Tongue (tissue), 1 donor: ENCODE measurements at regions not wholly inside any gene's neighbourhood (a gene's known extent, or its start where the extent isn't known, plus 50 kb on each side); places are given as distances from the start of the nearest gene placed in this dataset.
"Not testable (repeated sequence)": the region's sequence is repeated elsewhere in the genome, so short reads cannot be mapped to it uniquely, and the experiment has no call there.

Source experiments
- DNase-seq: peaks from one replicate; pipeline ENCODE4 v3.0.0-alpha.2; 2015

DNA sequence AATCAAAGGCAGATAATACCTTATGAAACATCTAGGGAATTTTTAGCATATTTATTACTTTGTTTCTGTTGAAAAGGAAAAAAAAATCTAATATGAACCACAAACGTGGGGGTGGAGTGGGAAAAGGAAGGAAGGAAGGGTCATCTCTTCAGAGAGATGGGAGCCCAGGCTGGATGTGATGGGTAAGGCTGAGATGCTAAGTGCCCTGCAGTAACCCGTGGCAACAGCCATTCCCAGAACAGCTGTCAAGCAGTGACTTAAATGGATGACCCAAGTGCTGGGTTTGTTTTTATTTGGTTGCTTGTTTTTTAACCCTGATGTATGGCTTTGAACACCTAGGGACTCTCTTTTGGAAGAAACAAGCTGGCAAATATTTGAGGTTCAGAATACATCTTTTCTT is 50.7 kb upstream of the KLF7 start:
- no peak for DNase-seq

- no peak for DNase-seq
These were observed 51.7 kb upstream of the KLF7 start for GRCh38 chr2:207217442-207217841.

- DNase-seq: no peak
These were observed 53.4 kb upstream of the KLF7 start for GRCh38 chr2:207219081-207219630.

DNA sequence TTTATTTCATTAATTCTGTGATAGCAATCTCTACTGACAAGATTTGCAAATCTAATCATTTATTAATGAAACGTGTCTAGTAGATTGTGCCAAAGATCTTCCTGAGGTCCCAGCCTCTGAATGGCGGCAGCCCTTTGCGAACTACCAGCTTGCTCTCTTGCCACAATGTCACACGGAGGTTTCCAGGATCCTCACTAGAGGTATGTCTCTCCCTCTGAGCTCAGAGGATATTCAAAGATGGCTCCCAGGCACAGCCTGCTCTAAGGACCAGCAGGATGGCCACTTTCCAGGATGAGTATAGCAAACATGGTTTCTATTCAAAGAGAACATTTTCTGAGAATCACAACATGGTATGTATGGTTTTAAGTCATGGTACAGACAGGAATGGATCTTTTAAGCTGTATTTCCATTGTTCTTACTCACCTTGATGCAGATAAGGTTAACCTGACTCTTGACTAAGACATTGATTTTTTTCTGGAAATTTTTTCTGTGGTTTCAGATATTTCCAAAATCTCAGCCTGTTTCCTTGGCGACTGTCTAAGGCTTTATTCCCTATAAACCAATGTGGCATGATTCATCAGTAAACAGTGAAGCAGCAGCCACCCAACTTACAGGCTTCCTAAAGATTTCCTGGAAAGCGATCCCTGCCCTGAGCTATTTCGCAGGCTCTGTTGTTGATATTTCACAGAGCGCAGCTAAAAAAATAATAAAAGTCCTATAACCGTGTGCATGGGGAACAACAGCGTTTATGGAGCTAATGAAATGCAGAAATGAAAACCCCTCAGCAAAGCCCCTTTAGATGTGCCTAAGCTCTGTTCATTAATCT is 54.1 kb upstream of the KLF7 start:
- peak; percentile 49 for DNase-seq

DNA sequence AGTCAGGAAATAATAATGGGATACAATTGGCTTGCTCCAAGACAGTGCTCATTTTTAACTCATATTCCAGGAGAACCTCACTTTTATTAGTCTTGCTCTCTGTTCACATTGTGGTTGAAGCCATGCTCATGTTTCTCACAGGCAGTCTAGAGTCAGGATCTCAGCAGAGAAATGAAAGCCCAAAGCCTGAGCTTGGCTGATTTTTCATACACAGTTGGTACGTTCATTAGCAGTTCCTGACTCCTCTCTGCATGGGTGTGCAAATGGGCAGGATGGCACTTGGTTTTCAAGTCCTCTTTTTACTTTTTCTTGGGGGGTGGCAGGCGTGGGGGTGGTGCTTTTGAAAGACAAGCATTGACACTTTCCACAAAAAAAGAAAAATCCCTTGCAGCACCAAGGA is 56.0 kb upstream of the KLF7 start:
- no peak for DNase-seq

- DNase-seq: no peak
These were observed 57.3 kb upstream of the KLF7 start for GRCh38 chr2:207223051-207223450.

DNA sequence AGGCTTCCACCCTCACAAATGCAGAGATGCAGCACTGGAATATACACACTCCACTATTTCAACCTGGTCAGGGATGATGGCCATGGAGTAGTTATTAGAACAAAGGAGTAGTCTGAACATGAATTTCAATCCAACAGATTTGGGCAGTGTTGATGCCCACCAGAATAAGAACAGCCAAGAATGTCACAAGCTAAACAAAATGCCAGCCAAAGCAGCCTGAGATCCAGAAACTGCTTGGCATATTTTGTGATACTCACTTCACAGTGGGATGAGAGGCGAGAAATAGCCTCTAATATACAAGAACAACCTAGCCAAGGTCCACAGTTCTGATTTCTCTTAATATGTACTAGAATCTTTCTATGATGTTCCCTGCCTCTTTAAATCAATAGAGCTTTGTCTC is 58.6 kb upstream of the KLF7 start:
- no peak for DNase-seq

- no peak for DNase-seq
These were observed 59.2 kb upstream of the KLF7 start for GRCh38 chr2:207224791-207225482.

DNA sequence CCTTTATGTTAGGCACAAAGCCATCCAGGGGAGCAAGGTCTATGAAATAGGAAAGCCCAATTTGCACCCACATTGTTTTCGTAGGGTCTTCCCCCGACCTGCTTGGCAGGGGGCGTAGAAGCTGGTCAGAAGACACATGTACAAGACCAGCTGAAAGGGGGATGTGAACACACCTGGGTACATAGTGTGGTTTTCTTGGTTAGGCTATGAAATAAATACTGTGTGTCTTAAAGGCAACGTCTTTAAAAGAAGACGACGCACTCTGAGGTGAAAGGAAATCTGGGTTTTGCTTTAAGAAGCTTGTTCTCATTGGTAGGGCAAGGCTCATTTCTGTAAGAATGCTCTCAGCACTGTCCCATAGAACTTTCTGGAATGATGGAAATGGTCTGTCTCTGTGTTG is 60.0 kb upstream of the KLF7 start:
- no peak for DNase-seq

- no peak for DNase-seq
These were observed 60.5 kb upstream of the KLF7 start for GRCh38 chr2:207226243-207226642.

GRCh38 chr2:207226671-207227061 is 60.9 kb upstream of the KLF7 start:
- DNase-seq: no peak

- peak; percentile 92 for DNase-seq
These were observed 61.5 kb upstream of the KLF7 start for GRCh38 chr2:207227062-207227748.

DNA sequence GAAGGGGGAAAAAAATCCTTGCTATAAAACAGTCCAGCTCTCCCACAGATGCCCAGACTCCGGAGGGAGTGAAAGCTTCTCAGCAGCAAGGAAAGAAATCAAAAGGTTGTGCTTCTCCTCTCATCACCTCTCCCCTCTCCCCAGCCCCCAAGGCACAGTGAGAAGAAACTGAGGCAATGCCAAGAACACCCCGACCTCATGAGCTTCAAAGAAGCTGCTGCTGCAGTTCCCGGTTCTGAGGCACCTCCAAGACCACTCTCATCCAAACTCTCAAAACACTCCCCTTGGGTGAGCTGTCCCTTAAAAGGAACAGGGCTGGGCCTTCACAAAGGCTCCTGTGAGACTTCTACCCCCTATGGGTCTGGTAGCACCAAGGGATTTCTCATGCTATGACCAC is 62.0 kb upstream of the KLF7 start:
- DNase-seq: no peak

GRCh38 chr2:207228402-207228801 is 62.7 kb upstream of the KLF7 start:
- DNase-seq: no peak

DNA sequence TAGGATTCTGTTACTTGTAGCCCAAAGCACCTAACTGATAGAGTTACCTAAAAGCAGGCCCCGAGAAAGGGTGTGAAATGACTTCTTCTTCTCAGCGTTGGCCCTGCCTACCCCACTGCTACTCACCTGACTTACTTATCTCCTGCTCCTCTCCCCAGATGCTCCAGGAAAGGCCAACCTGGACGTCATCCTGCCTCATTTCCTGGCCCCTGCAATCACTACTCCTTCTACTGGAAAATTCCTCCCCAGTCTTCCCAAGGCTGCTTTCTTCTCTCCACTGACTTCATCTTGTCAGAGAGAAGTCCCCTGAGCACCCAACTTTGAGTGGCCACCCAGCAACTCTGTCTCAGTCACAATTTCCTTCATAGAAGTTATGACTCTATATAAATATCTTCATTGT is 63.4 kb upstream of the KLF7 start:
- no peak for DNase-seq

DNA sequence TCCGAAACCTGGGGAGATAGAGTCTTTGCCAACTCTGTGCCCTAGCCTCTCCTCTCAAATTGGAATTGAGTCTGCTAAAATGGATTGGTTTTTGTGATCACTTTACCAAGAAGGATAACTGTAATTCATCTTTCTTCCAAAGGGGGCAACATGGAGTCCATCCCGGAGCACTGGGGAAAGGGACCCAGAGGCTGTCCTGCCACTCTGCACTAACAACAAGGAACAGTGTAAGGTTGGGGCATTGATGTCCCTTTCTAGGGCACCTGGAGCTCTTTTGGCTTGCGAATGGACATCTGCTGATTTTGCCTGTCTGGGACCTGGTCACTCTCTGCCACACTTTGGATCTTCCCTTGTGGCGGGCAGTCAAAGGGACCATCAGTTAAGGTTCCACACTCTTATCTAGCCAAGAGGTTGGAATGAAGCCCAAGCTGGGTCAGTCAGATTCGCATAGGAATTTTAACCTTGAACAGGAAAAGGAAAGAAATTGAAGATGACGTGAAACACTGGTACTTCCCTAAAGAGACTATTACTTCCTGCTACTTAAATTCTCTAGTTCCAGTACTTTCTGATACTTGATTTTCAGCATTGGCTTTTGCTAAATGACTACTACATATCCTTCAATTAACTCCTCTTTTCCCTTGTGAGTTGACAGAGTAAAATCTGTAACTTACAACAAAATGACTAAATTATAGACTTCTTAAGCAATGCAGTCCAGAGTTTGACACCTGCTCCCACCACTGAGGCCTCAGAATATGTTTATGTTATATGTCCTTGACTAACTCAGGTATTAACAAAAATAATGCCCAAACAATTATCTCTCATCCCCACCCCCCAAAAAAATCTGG is 64.7 kb upstream of the KLF7 start:
- DNase-seq: no peak

GRCh38 chr2:207231106-207231865 is 65.5 kb upstream of the KLF7 start:
- no peak for DNase-seq

DNA sequence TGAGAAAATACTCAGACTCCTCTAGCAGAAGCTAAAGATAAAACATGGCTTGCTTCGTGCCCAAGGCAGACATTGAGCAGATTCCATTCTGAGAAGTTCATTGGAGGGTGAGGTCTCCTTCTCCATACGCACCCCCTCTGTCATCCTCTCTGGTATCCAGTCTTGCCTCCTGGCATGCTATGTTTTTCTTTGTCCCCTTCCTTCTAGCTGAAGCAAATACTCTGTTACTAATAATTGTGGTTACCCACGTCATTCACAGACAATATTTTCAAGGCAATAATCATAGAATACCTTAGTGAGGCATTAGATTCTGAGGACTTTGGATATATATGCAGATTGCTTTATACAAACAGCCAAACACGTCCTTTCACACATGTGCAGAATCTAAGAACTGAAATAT is 66.2 kb upstream of the KLF7 start:
- DNase-seq: no peak

- not testable (repeated sequence) for DNase-seq
These were observed 67.4 kb upstream of the KLF7 start for GRCh38 chr2:207233141-207233540.

DNA sequence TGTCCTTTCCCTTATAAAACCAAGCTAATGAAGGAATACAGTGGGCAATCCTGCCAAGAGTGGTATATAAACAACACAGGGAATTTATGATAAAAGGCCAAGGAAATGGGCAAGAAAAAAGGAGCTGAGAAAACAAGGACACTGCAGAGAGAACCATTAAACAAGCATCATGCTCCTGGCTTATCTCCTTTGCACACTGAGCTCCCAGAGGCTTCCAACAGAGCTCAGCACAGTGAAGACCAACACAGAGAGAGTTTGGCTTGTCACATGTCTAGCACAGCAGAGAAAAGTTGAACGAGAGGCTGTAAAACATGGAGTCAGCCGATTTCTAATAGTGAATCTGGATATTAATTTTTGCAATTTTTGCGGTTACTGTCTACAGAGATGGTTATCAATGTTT is 68.0 kb upstream of the KLF7 start:
- no peak for DNase-seq

DNA sequence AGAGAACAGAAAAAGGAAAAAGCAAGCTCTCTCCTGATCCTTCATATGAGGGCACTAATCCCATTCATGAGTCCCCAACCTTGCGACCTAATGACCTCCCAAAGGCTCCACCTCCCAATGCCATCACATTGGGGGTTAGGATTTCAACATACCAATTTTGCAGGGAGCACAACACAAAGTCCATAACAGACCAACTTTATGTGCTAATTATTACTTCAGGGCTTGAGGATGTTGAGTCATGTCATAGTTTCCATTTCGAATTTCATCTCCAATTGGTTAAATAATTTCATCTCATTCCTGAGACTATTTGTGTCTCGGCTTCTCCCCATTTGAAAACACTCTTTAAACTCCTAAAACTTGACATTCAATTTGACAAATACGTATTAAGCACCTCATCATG is 69.9 kb upstream of the KLF7 start:
- DNase-seq: no peak
